MM.1S (cell line): ENCODE measurements at regions not wholly inside any gene's neighbourhood (a gene's known extent, or its start where the extent isn't known, plus 50 kb on each side); places are given as distances from the start of the nearest gene placed in this dataset.

Experiments used
- EZH2 ChIP-seq: fragments of 300-600 bp; sonication (generic); optimal IDR thresholded peaks from 2 replicates; pipeline ENCODE3; 2017; ENCODE audit warnings: low read depth, mild to moderate bottlenecking, antibody characterized with exemption, low read length, mixed read lengths
- TF ChIP-seq, protein P1 (sequence below): fragments of 300-600 bp; sonication (generic); IDR thresholded peaks from 2 replicates; pipeline ENCODE4 v1.5.1; 2016; ENCODE audit warnings: antibody characterized with exemption, low read length, mixed read lengths

DNA sequence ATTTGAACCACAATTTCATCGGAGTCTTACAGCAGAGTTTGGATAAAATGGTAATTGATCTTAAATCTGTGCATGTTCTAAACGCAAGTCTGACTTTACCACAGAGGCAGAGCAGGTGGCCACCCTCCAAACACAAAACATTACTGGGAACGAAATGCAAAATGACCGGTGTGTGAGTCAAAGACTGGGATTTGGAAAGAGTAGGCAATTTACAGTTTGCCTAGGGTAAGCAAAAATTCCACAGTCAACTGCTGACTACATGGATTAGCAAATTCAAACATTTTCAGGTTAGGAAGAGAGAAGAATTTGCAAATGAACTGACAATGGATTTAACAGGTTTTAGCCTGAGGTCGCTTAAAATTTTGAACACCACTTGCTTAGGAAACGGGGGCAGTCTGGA is 444.4 kb downstream of the HDGFL1 start:
- TF ChIP-seq, protein P1, sequence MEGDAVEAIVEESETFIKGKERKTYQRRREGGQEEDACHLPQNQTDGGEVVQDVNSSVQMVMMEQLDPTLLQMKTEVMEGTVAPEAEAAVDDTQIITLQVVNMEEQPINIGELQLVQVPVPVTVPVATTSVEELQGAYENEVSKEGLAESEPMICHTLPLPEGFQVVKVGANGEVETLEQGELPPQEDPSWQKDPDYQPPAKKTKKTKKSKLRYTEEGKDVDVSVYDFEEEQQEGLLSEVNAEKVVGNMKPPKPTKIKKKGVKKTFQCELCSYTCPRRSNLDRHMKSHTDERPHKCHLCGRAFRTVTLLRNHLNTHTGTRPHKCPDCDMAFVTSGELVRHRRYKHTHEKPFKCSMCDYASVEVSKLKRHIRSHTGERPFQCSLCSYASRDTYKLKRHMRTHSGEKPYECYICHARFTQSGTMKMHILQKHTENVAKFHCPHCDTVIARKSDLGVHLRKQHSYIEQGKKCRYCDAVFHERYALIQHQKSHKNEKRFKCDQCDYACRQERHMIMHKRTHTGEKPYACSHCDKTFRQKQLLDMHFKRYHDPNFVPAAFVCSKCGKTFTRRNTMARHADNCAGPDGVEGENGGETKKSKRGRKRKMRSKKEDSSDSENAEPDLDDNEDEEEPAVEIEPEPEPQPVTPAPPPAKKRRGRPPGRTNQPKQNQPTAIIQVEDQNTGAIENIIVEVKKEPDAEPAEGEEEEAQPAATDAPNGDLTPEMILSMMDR = no peak
- no peak for TF ChIP-seq EZH2
